ENCODE measurements at regions not wholly inside any gene's neighbourhood (a gene's known extent, or its start where the extent isn't known, plus 50 kb on each side); places are given as distances from the start of the nearest gene placed in this dataset.

DNA sequence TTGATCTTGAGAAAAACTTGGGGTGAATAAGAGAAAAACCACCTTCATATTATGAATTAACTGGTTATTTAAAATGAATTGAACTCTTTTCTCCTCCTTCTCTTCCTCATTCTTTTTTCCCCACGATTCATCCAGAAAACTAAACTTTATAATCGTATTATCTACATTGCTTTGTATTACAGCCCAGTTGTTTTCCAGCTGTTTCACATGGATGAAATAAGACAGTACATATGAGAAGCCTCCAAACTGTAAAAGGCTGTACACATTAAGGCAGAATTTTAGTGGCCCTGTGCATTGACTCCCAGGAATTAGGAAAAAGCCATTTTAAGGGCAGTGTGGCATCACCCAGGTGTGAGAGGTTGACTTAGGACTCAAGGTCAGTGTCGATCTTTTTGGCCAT lies 80.3 kb upstream of the PGBD5 start:
- WGBS, 3 donors = 62 to 80% (median 64%) methylated on average over 3 of the region's 3 CpGs
- FAIRE-seq = no peak

DNA sequence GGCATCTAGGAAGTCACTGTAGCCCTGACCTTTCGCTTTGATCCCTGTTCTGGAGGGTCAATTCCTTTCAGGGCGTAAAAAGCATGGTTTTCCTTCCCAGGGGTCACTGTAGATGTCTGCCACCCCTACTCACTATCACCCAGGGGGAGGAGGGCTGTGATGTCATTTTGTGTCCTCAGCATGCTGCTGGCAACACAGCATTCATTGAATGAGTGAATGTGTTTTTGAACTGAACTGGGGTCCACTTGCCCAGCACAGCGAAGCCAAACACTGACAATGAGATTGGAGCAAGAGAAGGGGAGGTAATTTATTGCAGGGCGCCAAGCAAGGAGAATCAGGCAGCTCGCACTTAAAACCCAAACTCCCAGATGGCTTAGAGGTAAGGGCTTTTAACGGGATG lies 78.2 kb upstream of the PGBD5 start:
- no peak for FAIRE-seq
- H3K4me1 ChIP-seq (ENCODE audit: control insufficient read depth in 3 of 3, insufficient read depth in 2 of 3, low read depth in 1 of 3, low read length in 2 of 3) = no peaks in the 10 kb centered on the region
- no peaks in the 10 kb centered on the region for H3K27me3 ChIP-seq (ENCODE audit: control insufficient read depth in 3 of 3, insufficient read depth in 3 of 3, low read length in 3 of 3)
- 82 to 87% (median 85%) methylated on average over 6 of the region's 6 CpGs for WGBS, 3 donors
- no peaks in the 10 kb centered on the region for H3K9me3 ChIP-seq (ENCODE audit: control insufficient read depth in 2 of 2, insufficient read depth in 1 of 2, low read depth in 1 of 2, low read length in 1 of 2)
- DNase-seq = no peak
- no peak overlapping the region for H3K4me3 ChIP-seq (ENCODE audit: low read depth in 1 of 3, low read length in 3 of 3)
- H3K27ac ChIP-seq (ENCODE audit: low read depth in 1 of 3, low read length in 2 of 3) = no peak overlapping the region
- H3K36me3 ChIP-seq (ENCODE audit: control insufficient read depth in 3 of 3, insufficient read depth in 2 of 3, low read depth in 1 of 3, low read length in 3 of 3) = no peaks in the 10 kb centered on the region

More for the DNA sequence above, 80.3 kb upstream of the PGBD5 start:
- no peaks in the 10 kb centered on the region for H3K9me3 ChIP-seq (ENCODE audit: control insufficient read depth in 2 of 2, insufficient read depth in 1 of 2, low read depth in 1 of 2, low read length in 1 of 2)
- no peaks in the 10 kb centered on the region for H3K4me1 ChIP-seq (ENCODE audit: control insufficient read depth in 3 of 3, insufficient read depth in 2 of 3, low read depth in 1 of 3, low read length in 2 of 3)
- H3K27ac ChIP-seq (ENCODE audit: low read depth in 1 of 3, low read length in 2 of 3) = no peak overlapping the region
- H3K27me3 ChIP-seq (ENCODE audit: control insufficient read depth in 3 of 3, insufficient read depth in 3 of 3, low read length in 3 of 3) = no peaks in the 10 kb centered on the region
- no peak for DNase-seq
- H3K36me3 ChIP-seq (ENCODE audit: control insufficient read depth in 3 of 3, insufficient read depth in 2 of 3, low read depth in 1 of 3, low read length in 3 of 3) = no peaks in the 10 kb centered on the region
- no peak overlapping the region for H3K4me3 ChIP-seq (ENCODE audit: low read depth in 1 of 3, low read length in 3 of 3)

DNA sequence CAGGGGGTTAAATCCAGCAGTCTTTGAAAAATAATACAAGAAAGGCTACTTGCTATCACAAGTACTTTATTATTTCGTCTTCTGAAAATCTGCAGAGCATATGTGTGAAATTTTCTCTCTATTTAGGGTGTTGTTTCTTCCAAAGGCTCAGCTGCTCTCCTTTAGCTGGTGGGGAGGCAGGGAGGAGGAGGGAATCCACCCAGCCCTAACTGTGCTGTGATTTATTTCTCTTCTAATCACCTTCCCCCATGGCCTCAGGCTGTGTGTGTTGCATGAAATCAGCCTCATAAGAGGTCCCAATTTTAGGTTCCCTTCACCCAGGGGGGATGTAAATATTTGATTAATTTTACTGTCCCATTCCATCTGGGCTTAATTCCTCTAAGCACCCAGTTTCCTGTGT lies 77.6 kb upstream of the PGBD5 start:
- no peaks in the 10 kb centered on the region for H3K36me3 ChIP-seq (ENCODE audit: control insufficient read depth in 3 of 3, insufficient read depth in 2 of 3, low read depth in 1 of 3, low read length in 3 of 3)
- no peaks in the 10 kb centered on the region for H3K9me3 ChIP-seq (ENCODE audit: control insufficient read depth in 2 of 2, insufficient read depth in 1 of 2, low read depth in 1 of 2, low read length in 1 of 2)
- DNase-seq (no peak), FAIRE-seq (no peak)
- no peak overlapping the region for H3K4me3 ChIP-seq (ENCODE audit: low read depth in 1 of 3, low read length in 3 of 3)
- no peak overlapping the region for H3K27ac ChIP-seq (ENCODE audit: low read depth in 1 of 3, low read length in 2 of 3)
- no peaks in the 10 kb centered on the region for H3K4me1 ChIP-seq (ENCODE audit: control insufficient read depth in 3 of 3, insufficient read depth in 2 of 3, low read depth in 1 of 3, low read length in 2 of 3)
- WGBS, 3 donors = 76 to 89% (median 83%) methylated on average over 1 of the region's 1 CpG
- H3K27me3 ChIP-seq (ENCODE audit: control insufficient read depth in 3 of 3, insufficient read depth in 3 of 3, low read length in 3 of 3) = no peaks in the 10 kb centered on the region

DNA sequence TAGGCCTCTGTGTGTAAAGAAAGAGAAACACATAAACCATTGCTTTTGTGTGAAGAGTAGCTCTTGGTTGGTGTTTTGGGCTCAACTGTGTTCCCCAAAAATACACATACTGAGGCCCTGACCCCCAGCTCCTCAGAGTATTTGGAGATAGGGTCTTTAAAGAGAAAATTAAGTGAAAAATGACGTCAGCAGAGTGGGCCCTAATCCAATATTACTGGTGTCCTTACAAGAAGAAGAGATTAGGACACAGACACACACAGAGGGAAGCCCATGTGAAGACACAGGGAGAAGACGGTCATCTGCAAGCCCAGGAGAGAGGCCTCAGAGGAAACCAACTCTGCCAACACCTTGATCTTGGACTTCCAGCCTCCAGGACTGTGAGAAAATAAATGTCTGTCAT lies 76.9 kb upstream of the PGBD5 start:
- Histone ChIP-seq H3K36me3 (ENCODE audit: control insufficient read depth in 3 of 3, insufficient read depth in 2 of 3, low read depth in 1 of 3, low read length in 3 of 3) (no peaks in the 10 kb centered on the region), H3K27ac (ENCODE audit: low read depth in 1 of 3, low read length in 2 of 3) (no peak overlapping the region), H3K9me3 (ENCODE audit: control insufficient read depth in 2 of 2, insufficient read depth in 1 of 2, low read depth in 1 of 2, low read length in 1 of 2) (no peaks in the 10 kb centered on the region), H3K4me1 (ENCODE audit: control insufficient read depth in 3 of 3, insufficient read depth in 2 of 3, low read depth in 1 of 3, low read length in 2 of 3) (no peaks in the 10 kb centered on the region), H3K4me3 (ENCODE audit: low read depth in 1 of 3, low read length in 3 of 3) (no peak overlapping the region), H3K27me3 (ENCODE audit: control insufficient read depth in 3 of 3, insufficient read depth in 3 of 3, low read length in 3 of 3) (no peaks in the 10 kb centered on the region)
- DNase-seq (no peak), FAIRE-seq (no peak)
- WGBS, 3 donors = 83 to 89% (median 88%) methylated on average over 2 of the region's 2 CpGs

DNA sequence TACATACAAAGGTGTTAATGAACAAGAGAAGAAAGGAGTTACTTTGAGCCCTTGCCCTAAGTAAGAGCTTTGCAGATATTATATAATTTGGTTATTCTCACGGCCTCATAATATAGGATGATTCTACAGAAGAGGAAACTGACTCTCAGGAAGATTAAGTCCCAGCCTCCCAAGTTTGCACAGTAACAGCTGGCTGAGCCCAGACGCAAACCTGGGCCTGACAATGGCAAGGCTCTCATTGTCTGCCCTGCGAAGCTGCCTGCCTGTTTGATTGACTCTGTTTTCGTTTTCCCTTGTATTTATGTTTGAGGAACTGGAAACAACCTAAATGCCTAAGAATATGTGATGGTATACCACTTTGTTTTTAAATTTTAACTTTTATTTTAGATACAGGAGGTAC lies 76.2 kb upstream of the PGBD5 start:
- Histone ChIP-seq H3K27me3 (ENCODE audit: control insufficient read depth in 3 of 3, insufficient read depth in 3 of 3, low read length in 3 of 3) (no peaks in the 10 kb centered on the region), H3K4me3 (ENCODE audit: low read depth in 1 of 3, low read length in 3 of 3) (no peak overlapping the region), H3K9me3 (ENCODE audit: control insufficient read depth in 2 of 2, insufficient read depth in 1 of 2, low read depth in 1 of 2, low read length in 1 of 2) (no peaks in the 10 kb centered on the region), H3K36me3 (ENCODE audit: control insufficient read depth in 3 of 3, insufficient read depth in 2 of 3, low read depth in 1 of 3, low read length in 3 of 3) (no peaks in the 10 kb centered on the region), H3K4me1 (ENCODE audit: control insufficient read depth in 3 of 3, insufficient read depth in 2 of 3, low read depth in 1 of 3, low read length in 2 of 3) (no peaks in the 10 kb centered on the region), H3K27ac (ENCODE audit: low read depth in 1 of 3, low read length in 2 of 3) (no peak overlapping the region)
- no peak for DNase-seq
- 62 to 73% (median 67%) methylated on average over 4 of the region's 4 CpGs for WGBS, 3 donors
- FAIRE-seq = no peak

DNA sequence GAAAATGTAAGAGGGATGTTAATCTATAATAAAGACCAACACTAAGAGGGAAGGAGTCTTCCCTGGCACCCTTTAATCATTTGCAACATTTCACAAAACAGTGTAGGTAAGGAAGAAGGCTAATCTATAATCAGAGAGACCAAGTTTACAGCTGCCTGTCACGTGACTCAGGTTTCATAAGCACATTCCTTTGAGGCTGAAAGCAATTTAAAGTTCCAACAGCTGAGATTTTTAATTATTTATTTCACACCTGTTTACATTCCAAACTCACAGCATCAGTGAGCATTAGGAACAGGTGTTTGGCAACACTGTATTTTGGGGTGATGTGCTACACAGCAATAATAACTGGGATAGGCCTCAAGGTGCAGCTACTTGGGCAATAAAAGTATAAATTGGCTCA lies 75.7 kb upstream of the PGBD5 start:
- Histone ChIP-seq H3K4me1 (ENCODE audit: control insufficient read depth in 3 of 3, insufficient read depth in 2 of 3, low read depth in 1 of 3, low read length in 2 of 3) (no peaks in the 10 kb centered on the region), H3K4me3 (ENCODE audit: low read depth in 1 of 3, low read length in 3 of 3) (no peak overlapping the region), H3K27ac (ENCODE audit: low read depth in 1 of 3, low read length in 2 of 3) (no peak overlapping the region), H3K9me3 (ENCODE audit: control insufficient read depth in 2 of 2, insufficient read depth in 1 of 2, low read depth in 1 of 2, low read length in 1 of 2) (no peaks in the 10 kb centered on the region), H3K27me3 (ENCODE audit: control insufficient read depth in 3 of 3, insufficient read depth in 3 of 3, low read length in 3 of 3) (no peaks in the 10 kb centered on the region), H3K36me3 (ENCODE audit: control insufficient read depth in 3 of 3, insufficient read depth in 2 of 3, low read depth in 1 of 3, low read length in 3 of 3) (no peaks in the 10 kb centered on the region)
- 0 to 48% (median 23%) methylated on average over 1 of the region's 1 CpG for WGBS, 3 donors
- peak; percentile 53 to 78 for DNase-seq
- FAIRE-seq = no peak

DNA sequence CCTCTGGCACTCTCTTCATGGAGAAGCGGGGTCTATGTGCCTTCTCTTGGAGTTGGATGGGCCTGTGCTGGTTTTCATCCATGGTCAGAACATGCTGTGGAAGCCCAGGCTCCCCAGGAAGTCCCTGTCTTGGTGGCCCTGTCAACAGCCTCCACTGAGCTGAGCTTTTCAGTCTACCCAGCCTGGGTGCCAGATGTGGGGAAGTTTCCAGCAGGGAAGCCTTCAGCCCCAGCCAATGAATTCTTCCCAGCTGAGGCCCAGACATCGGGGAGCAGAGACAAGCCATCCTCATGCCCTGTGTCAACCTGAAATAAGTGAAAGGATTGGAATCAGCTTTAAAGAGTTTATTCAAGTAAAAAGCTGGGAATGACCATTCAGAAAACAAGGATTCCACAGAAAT lies 75.1 kb upstream of the PGBD5 start:
- 67 to 84% (median 71%) methylated on average over 2 of the region's 2 CpGs for WGBS, 3 donors
- Histone ChIP-seq H3K4me3 (ENCODE audit: low read depth in 1 of 3, low read length in 3 of 3) (no peak overlapping the region), H3K27ac (ENCODE audit: low read depth in 1 of 3, low read length in 2 of 3) (no peak overlapping the region), H3K27me3 (ENCODE audit: control insufficient read depth in 3 of 3, insufficient read depth in 3 of 3, low read length in 3 of 3) (no peaks in the 10 kb centered on the region), H3K4me1 (ENCODE audit: control insufficient read depth in 3 of 3, insufficient read depth in 2 of 3, low read depth in 1 of 3, low read length in 2 of 3) (no peaks in the 10 kb centered on the region), H3K36me3 (ENCODE audit: control insufficient read depth in 3 of 3, insufficient read depth in 2 of 3, low read depth in 1 of 3, low read length in 3 of 3) (no peaks in the 10 kb centered on the region), H3K9me3 (ENCODE audit: control insufficient read depth in 2 of 2, insufficient read depth in 1 of 2, low read depth in 1 of 2, low read length in 1 of 2) (no peaks in the 10 kb centered on the region)
- DNase-seq = no peak
- FAIRE-seq = no peak

DNA sequence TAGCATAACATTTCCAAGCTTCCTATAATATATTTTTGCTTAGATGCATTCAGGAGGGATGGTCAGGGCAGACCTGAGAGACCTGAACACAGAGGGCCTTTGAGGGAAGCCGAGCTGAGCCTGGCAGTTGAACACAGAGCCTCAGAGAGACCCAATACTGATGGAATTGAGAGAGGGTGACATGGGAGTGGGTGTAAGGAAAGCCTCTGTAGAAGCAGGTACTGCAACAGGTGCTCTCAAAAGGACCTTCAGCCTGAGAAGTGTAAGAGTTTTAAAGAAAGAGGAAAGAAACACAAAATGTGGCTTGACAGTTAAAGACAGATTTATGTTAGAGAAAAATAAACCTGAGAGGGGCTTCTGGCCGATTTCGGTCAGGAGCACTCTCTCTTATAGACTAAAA lies 73.9 kb upstream of the PGBD5 start:
- no peaks in the 10 kb centered on the region for H3K9me3 ChIP-seq (ENCODE audit: control insufficient read depth in 2 of 2, insufficient read depth in 1 of 2, low read depth in 1 of 2, low read length in 1 of 2)
- H3K36me3 ChIP-seq (ENCODE audit: control insufficient read depth in 3 of 3, insufficient read depth in 2 of 3, low read depth in 1 of 3, low read length in 3 of 3) = no peaks in the 10 kb centered on the region
- H3K4me1 ChIP-seq (ENCODE audit: control insufficient read depth in 3 of 3, insufficient read depth in 2 of 3, low read depth in 1 of 3, low read length in 2 of 3) = no peaks in the 10 kb centered on the region
- H3K27me3 ChIP-seq (ENCODE audit: control insufficient read depth in 3 of 3, insufficient read depth in 3 of 3, low read length in 3 of 3) = no peaks in the 10 kb centered on the region
- FAIRE-seq = no peak
- 85 to 91% (median 89%) methylated on average over 3 of the region's 3 CpGs for WGBS, 3 donors
- H3K4me3 ChIP-seq (ENCODE audit: low read depth in 1 of 3, low read length in 3 of 3) = no peak overlapping the region
- no peak overlapping the region for H3K27ac ChIP-seq (ENCODE audit: low read depth in 1 of 3, low read length in 2 of 3)
- DNase-seq = no peak

DNA sequence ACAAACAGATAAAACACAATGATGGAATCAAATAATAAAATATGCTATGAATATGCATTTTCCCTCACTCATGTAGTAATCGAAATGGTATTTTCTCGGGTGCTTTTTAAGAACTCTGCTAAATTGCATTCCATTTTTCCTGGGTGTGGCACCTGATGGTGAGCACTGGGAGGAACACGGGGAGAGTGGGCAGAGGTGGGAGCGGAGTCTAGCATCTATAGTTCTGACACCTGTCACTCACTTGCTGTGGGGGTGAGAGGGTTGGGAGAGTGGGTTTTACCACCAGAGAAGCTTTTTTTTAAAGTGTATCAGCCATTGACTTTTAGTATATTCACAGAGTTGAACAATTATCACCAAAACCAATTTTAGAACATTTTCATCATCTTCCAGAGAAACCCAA lies 73.4 kb upstream of the PGBD5 start:
- H3K9me3 ChIP-seq (ENCODE audit: control insufficient read depth in 2 of 2, insufficient read depth in 1 of 2, low read depth in 1 of 2, low read length in 1 of 2) = no peaks in the 10 kb centered on the region
- peaks cover 0 to 3% (median 0%) of the 10 kb centered on the region in 3 donors for H3K27me3 ChIP-seq (ENCODE audit: control insufficient read depth in 3 of 3, insufficient read depth in 3 of 3, low read length in 3 of 3)
- H3K36me3 ChIP-seq (ENCODE audit: control insufficient read depth in 3 of 3, insufficient read depth in 2 of 3, low read depth in 1 of 3, low read length in 3 of 3) = no peaks in the 10 kb centered on the region
- no peaks in the 10 kb centered on the region for H3K4me1 ChIP-seq (ENCODE audit: control insufficient read depth in 3 of 3, insufficient read depth in 2 of 3, low read depth in 1 of 3, low read length in 2 of 3)
- no peak overlapping the region for H3K27ac ChIP-seq (ENCODE audit: low read depth in 1 of 3, low read length in 2 of 3)
- WGBS, 3 donors = 42 to 86% (median 60%) methylated on average over 4 of the region's 4 CpGs
- H3K4me3 ChIP-seq (ENCODE audit: low read depth in 1 of 3, low read length in 3 of 3) = no peak overlapping the region
- no peak for FAIRE-seq
- DNase-seq = no peak

Measured in small intestine (tissue), 7 donors.